Breast epithelium (tissue), 4 donors: ENCODE measurements at regions not wholly inside any gene's neighbourhood (a gene's known extent, or its start where the extent isn't known, plus 50 kb on each side); places are given as distances from the start of the nearest gene placed in this dataset.

Experiments
- DNase-seq, 2 donors: peaks; one replicate each; pipeline ENCODE4 v3.0.0-alpha.2; 2019; ENCODE audit warnings: low spot score in 2 of 2
- H3K27ac ChIP-seq, 2 donors: fragments of 200-600 bp; sonication (generic) in 1 of 2; one replicate each; pipeline ENCODE4 v1.5.1; 2016 to 2019; ENCODE audit warnings: mild to moderate bottlenecking in 1 of 2
- H3K27me3 ChIP-seq, 2 donors: fragments of 200-600 bp; sonication (generic) in 1 of 2; one replicate each; pipeline versions ENCODE4 v1.5.1 to v1.6.0; 2017 to 2019; ENCODE audit warnings: control low read depth in 1 of 2, mild to moderate bottlenecking in 1 of 2
- H3K36me3 ChIP-seq: fragments of 200-600 bp; one replicate; pipeline ENCODE4 v1.5.1; 2019
- H3K4me1 ChIP-seq, 2 donors: fragments of 200-600 bp; sonication (generic); one replicate each; pipeline ENCODE4 v1.5.1; 2016 to 2019; ENCODE audit warnings: control low read depth in 1 of 2
- H3K4me3 ChIP-seq, 3 donors: fragments of 200-600 bp; sonication (generic); 1 replicate in 2 of 3; 2 replicates in 1 of 3; pipeline ENCODE4 v1.5.1; 2016 to 2019; ENCODE audit warnings: mild to moderate bottlenecking in 3 of 3, moderate library complexity in 2 of 3
- H3K9me3 ChIP-seq, 2 donors: fragments of 200-600 bp; sonication (generic) in 1 of 2; one replicate each; pipeline ENCODE4 v1.5.1; 2016 to 2019; ENCODE audit warnings: control low read depth in 1 of 2
- CTCF ChIP-seq, 3 donors: fragments of 450-650 bp; IDR thresholded peaks; one replicate each; pipeline ENCODE4 v1.5.1; 2016 to 2017; ENCODE audit warnings: antibody characterized with exemption in 3 of 3, mild to moderate bottlenecking in 3 of 3, moderate library complexity in 3 of 3
- POLR2A ChIP-seq: fragments of 450-650 bp; IDR thresholded peaks from one replicate; pipeline ENCODE4 v1.6.1; 2016; ENCODE audit warnings: antibody characterized with exemption, mild to moderate bottlenecking, moderate library complexity
- POLR2AphosphoS5 ChIP-seq, 3 donors: sonication (generic); formaldehyde crosslinking; IDR thresholded peaks; one replicate each; pipeline ENCODE4 v1.6.1; 2017; ENCODE audit warnings: antibody characterized with exemption in 3 of 3
- intact Hi-C: fragments of 100-400 bp; cut with DNase I; formaldehyde crosslinking; loops from one replicate; pipeline ENCODE4 v1.15.1; 2023; ENCODE audit warnings: low total_unique reads

DNA sequence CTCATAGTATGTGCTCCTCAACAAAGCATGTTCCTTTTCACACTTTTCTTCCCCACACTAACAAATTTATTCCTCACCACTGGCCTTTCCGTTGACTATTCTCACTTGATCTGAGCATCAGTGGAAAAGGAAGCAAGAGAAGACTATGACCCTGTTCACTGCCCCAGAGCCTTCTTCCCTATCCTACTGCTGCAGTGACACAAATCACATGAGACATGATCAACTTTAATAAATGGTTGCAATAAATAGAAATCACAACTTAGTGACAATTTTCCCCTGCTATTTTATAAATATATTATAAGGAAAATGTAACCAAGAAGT lies 438.7 kb upstream of the SOX9 start:
- DNase-seq, result no peak
- H3K4me3 ChIP-seq, result no peak overlapping the region
- H3K27me3 ChIP-seq, result no peaks in the 10 kb centered on the region
- no peaks in the 10 kb centered on the region for H3K4me1 ChIP-seq
- TF ChIP-seq POLR2AphosphoS5 (IDR thresholded peaks at IDR 0.05), result no peak
- TF ChIP-seq POLR2A, result no peak
- TF ChIP-seq CTCF (IDR thresholded peaks at IDR 0.05), result no peak
- no peak overlapping the region for H3K27ac ChIP-seq
- intact Hi-C loops, result no loop called here
- H3K9me3 ChIP-seq, result no peaks in the 10 kb centered on the region
- peaks cover 4% of the 10 kb centered on the region for H3K36me3 ChIP-seq

DNA sequence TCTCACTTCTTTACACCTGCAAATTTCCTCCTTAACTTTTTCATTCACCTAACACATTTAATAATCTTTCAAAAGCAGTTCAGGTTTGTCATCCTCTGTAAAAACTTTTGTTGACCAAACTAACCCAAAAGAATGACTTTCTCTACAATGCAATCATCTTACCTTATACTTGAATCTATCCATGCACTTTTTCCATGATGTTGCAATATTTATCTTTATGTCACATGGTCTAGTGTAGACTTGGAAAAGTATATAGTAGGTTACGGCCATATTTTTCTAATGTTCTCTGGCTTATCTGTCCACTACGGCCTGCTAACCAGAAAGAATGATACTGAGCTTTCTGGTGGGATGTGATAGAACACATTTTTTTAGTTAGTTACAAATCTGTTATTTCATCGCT lies 431.0 kb upstream of the SOX9 start:
- H3K27ac ChIP-seq, result no peak overlapping the region
- no peaks in the 10 kb centered on the region for H3K4me1 ChIP-seq
- intact Hi-C loops, result no loop called here
- H3K27me3 ChIP-seq, result no peaks in the 10 kb centered on the region
- H3K9me3 ChIP-seq, result no peaks in the 10 kb centered on the region
- peaks cover 4% of the 10 kb centered on the region for H3K36me3 ChIP-seq
- no peak for DNase-seq
- TF ChIP-seq POLR2A, result no peak
- TF ChIP-seq POLR2AphosphoS5 (IDR thresholded peaks at IDR 0.05), result no peak
- TF ChIP-seq CTCF (IDR thresholded peaks at IDR 0.05), result no peak
- H3K4me3 ChIP-seq, result no peak overlapping the region

DNA sequence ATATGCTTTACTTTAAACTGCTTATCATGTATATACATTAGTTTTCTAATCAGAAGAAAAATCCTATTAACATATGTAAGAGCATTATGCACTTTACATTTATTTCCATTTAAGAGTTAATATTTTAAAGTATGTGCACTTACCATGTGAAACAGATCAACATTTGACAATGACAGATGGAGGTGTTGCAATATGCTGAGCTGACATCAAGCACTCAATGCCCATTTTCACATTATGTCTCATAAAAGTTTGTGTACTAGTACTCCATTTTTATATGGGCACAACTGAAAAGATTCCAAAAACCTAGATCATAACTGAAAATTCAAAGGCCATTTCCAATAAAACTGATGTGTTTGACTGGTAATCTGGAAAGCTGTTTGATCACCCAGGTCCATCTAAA lies 420.9 kb upstream of the SOX9 start:
- TF ChIP-seq POLR2AphosphoS5 (IDR thresholded peaks at IDR 0.05) (no peak), POLR2A (no peak), CTCF (IDR thresholded peaks at IDR 0.05) (no peak)

DNA sequence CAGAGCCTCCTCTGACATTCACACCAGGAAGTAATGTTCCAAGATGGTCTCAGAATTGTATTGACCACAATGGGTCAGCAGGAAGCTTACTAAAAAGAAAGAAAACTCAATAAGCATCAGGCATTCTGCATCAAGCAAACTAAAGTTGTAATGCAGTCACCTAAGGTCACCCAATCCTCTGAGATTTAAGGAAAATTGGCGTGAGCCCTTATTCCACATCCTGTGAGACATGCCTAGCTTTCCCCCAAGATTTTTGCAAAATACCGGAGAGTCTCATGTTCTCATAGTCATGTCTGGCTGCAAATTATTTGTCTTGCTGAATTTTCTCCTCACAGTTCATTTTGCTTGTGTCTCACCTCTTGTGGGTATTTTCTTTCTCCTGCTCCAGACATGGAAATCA lies 417.1 kb upstream of the SOX9 start:
- no peak for TF ChIP-seq CTCF (IDR thresholded peaks at IDR 0.05)
- no peak for TF ChIP-seq POLR2A
- no peak overlapping the region for H3K4me3 ChIP-seq
- H3K27ac ChIP-seq, result no peak overlapping the region
- H3K4me1 ChIP-seq, result no peaks in the 10 kb centered on the region
- no peaks in the 10 kb centered on the region for H3K36me3 ChIP-seq
- no peaks in the 10 kb centered on the region for H3K9me3 ChIP-seq
- DNase-seq, result no peak
- no peaks in the 10 kb centered on the region for H3K27me3 ChIP-seq
- intact Hi-C loops, result no loop called here

More for the DNA sequence above, 420.9 kb upstream of the SOX9 start:
- intact Hi-C loops, result no loop called here
- no peaks in the 10 kb centered on the region for H3K9me3 ChIP-seq
- H3K4me1 ChIP-seq, result no peaks in the 10 kb centered on the region
- DNase-seq, result no peak
- no peak overlapping the region for H3K27ac ChIP-seq
- H3K4me3 ChIP-seq, result no peak overlapping the region
- no peaks in the 10 kb centered on the region for H3K36me3 ChIP-seq
- no peaks in the 10 kb centered on the region for H3K27me3 ChIP-seq

DNA sequence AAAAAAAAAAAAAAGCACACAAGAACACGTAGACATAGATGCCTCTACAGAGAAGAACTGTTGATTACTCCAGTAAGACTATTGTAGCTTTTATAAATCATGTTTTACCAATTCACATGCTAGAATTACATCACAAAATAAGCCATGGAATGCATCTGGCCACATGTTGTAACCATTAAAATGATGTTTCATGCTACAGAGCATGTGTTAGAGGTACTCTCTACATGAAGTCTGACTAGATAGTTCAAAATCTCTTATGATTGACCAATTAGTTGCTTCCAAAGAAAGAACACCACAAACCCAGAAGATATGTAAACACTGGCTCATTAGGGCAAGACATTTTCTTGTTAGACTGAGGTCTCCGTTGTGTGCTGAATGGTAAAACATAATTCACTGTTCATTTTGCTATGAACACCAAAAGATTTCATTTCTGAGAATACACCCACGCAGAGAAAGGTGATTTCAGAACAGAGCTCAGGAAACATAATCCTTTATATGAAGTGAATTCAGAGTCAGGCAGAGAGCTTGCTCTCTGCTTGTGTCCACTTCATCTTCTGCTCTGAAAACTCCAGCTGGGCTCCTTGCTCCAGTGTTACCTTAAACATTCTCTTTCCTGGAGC lies 411.4 kb upstream of the SOX9 start:
- Histone ChIP-seq H3K27ac (no peak overlapping the region), H3K9me3 (no peaks in the 10 kb centered on the region), H3K36me3 (peaks cover 3% of the 10 kb centered on the region), H3K4me1 (no peaks in the 10 kb centered on the region), H3K4me3 (no peak overlapping the region), H3K27me3 (no peaks in the 10 kb centered on the region)
- no peak for TF ChIP-seq POLR2AphosphoS5 (IDR thresholded peaks at IDR 0.05)
- TF ChIP-seq CTCF (IDR thresholded peaks at IDR 0.05), result no peak
- no peak for TF ChIP-seq POLR2A
- intact Hi-C loops, result no loop called here
- no peak for DNase-seq
